Activated T-cell treated with anti-CD3 and anti-CD28 coated beads, Interleukin-2, amount 50 U/mL, for 1 hour (primary cell): ENCODE measurements at regions not wholly inside any gene's neighbourhood (a gene's known extent, or its start where the extent isn't known, plus 50 kb on each side); places are given as distances from the start of the nearest gene placed in this dataset.
"Not testable (repeated sequence)": the region's sequence is repeated elsewhere in the genome, so short reads cannot be mapped to it uniquely, and the experiment has no call there.

Experiments used
- DNase-seq: peaks from one replicate; pipeline ENCODE4 v3.0.0-alpha.2; 2020

GRCh38 chr10:46810222-46810621 lies 101.0 kb upstream of the PTPN20 start:
- DNase-seq: not testable (repeated sequence)

GRCh38 chr10:46816126-46816525 lies 95.1 kb upstream of the PTPN20 start:
- DNase-seq: not testable (repeated sequence)

GRCh38 chr10:46840393-46841050 lies 70.7 kb upstream of the PTPN20 start:
- not testable (repeated sequence) for DNase-seq

- not testable (repeated sequence) for DNase-seq
Observed at GRCh38 chr10:46841051-46841593, 70.1 kb upstream of the PTPN20 start.

- not testable (repeated sequence) for DNase-seq
Observed at GRCh38 chr10:46845194-46845593, 66.0 kb upstream of the PTPN20 start.

GRCh38 chr10:46845640-46846039 lies 65.6 kb upstream of the PTPN20 start:
- DNase-seq: not testable (repeated sequence)

GRCh38 chr10:46860753-46861152 lies 50.5 kb upstream of the PTPN20 start:
- not testable (repeated sequence) for DNase-seq
